ENCODE measurements at regions not wholly inside any gene's neighbourhood (a gene's known extent, or its start where the extent isn't known, plus 50 kb on each side); places are given as distances from the start of the nearest gene placed in this dataset.

- TF ChIP-seq POLR2A (IDR thresholded peaks at IDR 0.05; ENCODE audit: low read depth, low read length) (no peak), POLR2AphosphoS5 (IDR thresholded peaks at IDR 0.05; ENCODE audit: low read depth, low read length) (no peak)
Measured at GRCh38 chr6:8322659-8323058, 112.7 kb downstream of the SLC35B3 start.
